Hepatocyte (in vitro differentiated cells): ENCODE measurements at regions not wholly inside any gene's neighbourhood (a gene's known extent, or its start where the extent isn't known, plus 50 kb on each side); places are given as distances from the start of the nearest gene placed in this dataset.

Source experiments
- CTCF ChIP-seq: fragments of 200-600 bp; sonication (generic); IDR thresholded peaks from 2 replicates; pipeline ENCODE4 v1.5.1; 2016; ENCODE audit warnings: antibody characterized with exemption, mild to moderate bottlenecking; ENCODE audit not compliant: poor library complexity
- EZH2phosphoT487 ChIP-seq: fragments of 200-600 bp; sonication (generic); IDR thresholded peaks from one replicate; pipeline ENCODE4 v1.6.1; 2018; ENCODE audit warnings: antibody characterized with exemption, mild to moderate bottlenecking, low read depth, moderate library complexity; ENCODE audit not compliant: unreplicated experiment, severe bottlenecking

DNA sequence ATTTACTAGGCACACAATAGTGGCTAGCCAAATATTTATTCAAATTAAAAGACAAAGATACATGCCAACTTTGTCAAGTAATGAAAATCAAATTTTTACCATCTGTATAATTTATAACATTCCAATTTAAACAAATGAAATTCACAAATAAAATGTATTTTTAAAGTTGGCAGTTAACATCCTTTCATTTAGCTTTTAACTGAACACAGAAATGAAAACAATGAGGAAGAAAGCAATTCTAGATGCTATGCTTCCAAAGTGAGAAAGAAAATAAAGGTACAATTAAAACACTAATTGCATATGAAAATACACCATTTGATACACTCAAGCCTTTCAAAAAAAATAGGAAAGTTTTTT is 123.1 kb downstream of the MPP7 start:
- TF ChIP-seq CTCF (no peak), EZH2phosphoT487 (no peak)
